ENCODE measurements at regions not wholly inside any gene's neighbourhood (a gene's known extent, or its start where the extent isn't known, plus 50 kb on each side); places are given as distances from the start of the nearest gene placed in this dataset.
A peak's percentile ranks its signal among the peaks of the same experiment; 100 is the strongest.

- peaks cover 15% of the 10 kb centered on the region for H3K36me3 Mint-ChIP-seq
- TF ChIP-seq CREM (CRISPR knock-in tag; IDR thresholded peaks at IDR 0.05) (no peak), ZNF671 (CRISPR knock-in tag; IDR thresholded peaks at IDR 0.05) (no peak), PRDM15 (CRISPR knock-in tag; IDR thresholded peaks at IDR 0.05) (no peak), ZNF281 (CRISPR knock-in tag; IDR thresholded peaks at IDR 0.05) (no peak), TEAD4 (CRISPR knock-in tag; IDR thresholded peaks at IDR 0.05) (no peak), CTCF (IDR thresholded peaks at IDR 0.05) (peak; percentile 31; the same call in 1 of the 2 replicates), PRRX2 (CRISPR knock-in tag; IDR thresholded peaks at IDR 0.05) (no peak), CREB1 (CRISPR knock-in tag; IDR thresholded peaks at IDR 0.05) (no peak)
- H3K4me1 Mint-ChIP-seq = peaks cover 16% of the 10 kb centered on the region
- H3K27me3 Mint-ChIP-seq (ENCODE audit: low read depth) = no peaks in the 10 kb centered on the region
- DNase-seq (ENCODE audit: low spot score) (peak; percentile 69), ATAC-seq (peak; percentile 94)
- H3K4me3 Mint-ChIP-seq = no peak overlapping the region
- peaks cover 26% of the 10 kb centered on the region for H3K9me3 Mint-ChIP-seq
- ChIA-PET POLR2A (interaction anchor here (0.6 kb wide), 2 partner anchors 57 to 730 kb away, joined by 3 read pairs; no protein-coding TSS in a partner anchor), CTCF (interaction anchor here (0.6 to 1.5 kb wide), 37 partner anchors 10 to 1069 kb away, joined by 3 to 9 read pairs (median 3); no protein-coding TSS in a partner anchor)
- H3K27ac Mint-ChIP-seq = no peak overlapping the region
These were observed 253.4 kb downstream of the ETAA1 start for GRCh38 chr2:67650291-67651133.

DNA sequence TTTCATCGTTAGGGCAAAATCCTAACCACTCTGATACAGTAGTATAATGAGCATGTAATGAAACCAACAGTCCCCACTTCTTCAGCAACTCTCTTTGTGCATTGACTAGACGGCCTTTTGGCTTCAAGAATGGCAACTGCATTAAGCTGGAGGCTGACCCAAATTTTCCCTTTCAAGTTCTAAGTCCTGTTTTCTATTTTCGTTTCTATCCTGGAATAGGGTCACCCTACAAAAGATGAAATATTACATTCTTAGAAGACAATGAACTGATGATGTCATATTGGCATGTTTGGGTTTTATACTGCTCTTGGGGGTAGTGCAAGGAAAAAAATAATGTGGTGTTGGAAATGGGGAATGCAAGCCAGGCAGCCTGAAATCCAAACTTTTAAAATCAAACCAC, 254.4 kb downstream of the ETAA1 start:
- Mint-ChIP-seq H3K27me3 (ENCODE audit: low read depth) (no peaks in the 10 kb centered on the region), H3K27ac (no peak overlapping the region), H3K9me3 (peaks cover 34% of the 10 kb centered on the region), H3K4me1 (peaks cover 16% of the 10 kb centered on the region), H3K4me3 (no peak overlapping the region), H3K36me3 (peaks cover 15% of the 10 kb centered on the region)
- CTCF ChIA-PET = interaction anchor here (0.6 to 1.5 kb wide), 31 partner anchors 11 to 1070 kb away, joined by 3 to 9 read pairs (median 4); no protein-coding TSS in a partner anchor
- POLR2A ChIA-PET = interaction anchor here (0.6 kb wide), 1 partner anchor 731 kb away, joined by 3 read pairs; no protein-coding TSS in a partner anchor
- ATAC-seq (no peak), DNase-seq (ENCODE audit: low spot score) (no peak)
- TF ChIP-seq CDX4 (CRISPR knock-in tag; IDR thresholded peaks at IDR 0.05; ENCODE audit: borderline replicate concordance) (0 out of 2 replicates have a peak, but pooled peaks have one; percentile 30), ZNF232 (CRISPR knock-in tag; IDR thresholded peaks at IDR 0.05) (no peak)

DNA sequence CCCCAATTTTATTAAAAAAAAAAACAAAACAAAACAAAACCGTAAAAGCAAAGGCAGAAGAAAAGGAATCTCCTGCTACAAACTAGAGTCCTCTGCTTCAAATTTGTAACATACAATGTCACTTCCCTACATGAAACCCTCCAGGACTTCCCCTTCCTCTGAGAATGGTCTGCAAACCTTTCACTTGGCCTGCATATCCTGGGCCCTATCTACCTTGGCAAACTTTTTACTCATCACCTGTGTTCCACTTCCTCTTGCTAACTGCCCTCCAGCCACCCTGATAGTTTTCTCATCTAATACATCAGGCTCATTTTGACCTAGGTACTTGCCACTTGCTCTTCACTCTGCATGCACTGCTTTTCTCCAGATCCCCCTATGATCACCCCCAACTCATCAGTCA, 255.5 kb downstream of the ETAA1 start:
- ChIA-PET POLR2A (no interaction called here), CTCF (no interaction called here)
- no peak overlapping the region for H3K4me3 Mint-ChIP-seq
- no peaks in the 10 kb centered on the region for H3K27me3 Mint-ChIP-seq (ENCODE audit: low read depth)
- DNase-seq (ENCODE audit: low spot score) (no peak), ATAC-seq (no peak)
- no peak overlapping the region for H3K27ac Mint-ChIP-seq
- H3K9me3 Mint-ChIP-seq = peaks cover 31% of the 10 kb centered on the region
- H3K36me3 Mint-ChIP-seq = peaks cover 12% of the 10 kb centered on the region
- peaks cover 16% of the 10 kb centered on the region for H3K4me1 Mint-ChIP-seq
- TF ChIP-seq, protein P1, sequence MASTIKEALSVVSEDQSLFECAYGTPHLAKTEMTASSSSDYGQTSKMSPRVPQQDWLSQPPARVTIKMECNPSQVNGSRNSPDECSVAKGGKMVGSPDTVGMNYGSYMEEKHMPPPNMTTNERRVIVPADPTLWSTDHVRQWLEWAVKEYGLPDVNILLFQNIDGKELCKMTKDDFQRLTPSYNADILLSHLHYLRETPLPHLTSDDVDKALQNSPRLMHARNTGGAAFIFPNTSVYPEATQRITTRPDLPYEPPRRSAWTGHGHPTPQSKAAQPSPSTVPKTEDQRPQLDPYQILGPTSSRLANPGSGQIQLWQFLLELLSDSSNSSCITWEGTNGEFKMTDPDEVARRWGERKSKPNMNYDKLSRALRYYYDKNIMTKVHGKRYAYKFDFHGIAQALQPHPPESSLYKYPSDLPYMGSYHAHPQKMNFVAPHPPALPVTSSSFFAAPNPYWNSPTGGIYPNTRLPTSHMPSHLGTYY (CRISPR knock-in tag; IDR thresholded peaks at IDR 0.05) = no peak
- TF ChIP-seq SOX15 (CRISPR knock-in tag; IDR thresholded peaks at IDR 0.05) (no peak), CDX4 (CRISPR knock-in tag; IDR thresholded peaks at IDR 0.05; ENCODE audit: borderline replicate concordance) (no peak), ZNF281 (CRISPR knock-in tag; IDR thresholded peaks at IDR 0.05) (no peak), ZNF671 (CRISPR knock-in tag; IDR thresholded peaks at IDR 0.05) (no peak)
